SK-N-MC (cell line): ENCODE measurements at regions not wholly inside any gene's neighbourhood (a gene's known extent, or its start where the extent isn't known, plus 50 kb on each side); places are given as distances from the start of the nearest gene placed in this dataset.

Experiments used
- EZH2 ChIP-seq: fragments of 200-600 bp; sonication (generic); IDR thresholded peaks from one replicate; pipeline ENCODE4 v1.6.1; 2017; ENCODE audit warnings: antibody characterized with exemption
- FOXP2 ChIP-seq: optimal IDR thresholded peaks from 2 replicates; pipeline ENCODE3; 2011; ENCODE audit warnings: mild to moderate bottlenecking, moderate library complexity; ENCODE audit not compliant: insufficient read depth; ENCODE audit errors: extremely low read length, control extremely low read depth
- POLR2AphosphoS5 ChIP-seq: IDR thresholded peaks from 2 replicates; pipeline ENCODE4 v1.6.1; 2012; ENCODE audit warnings: mild to moderate bottlenecking, low read depth, low read length, borderline replicate concordance

DNA sequence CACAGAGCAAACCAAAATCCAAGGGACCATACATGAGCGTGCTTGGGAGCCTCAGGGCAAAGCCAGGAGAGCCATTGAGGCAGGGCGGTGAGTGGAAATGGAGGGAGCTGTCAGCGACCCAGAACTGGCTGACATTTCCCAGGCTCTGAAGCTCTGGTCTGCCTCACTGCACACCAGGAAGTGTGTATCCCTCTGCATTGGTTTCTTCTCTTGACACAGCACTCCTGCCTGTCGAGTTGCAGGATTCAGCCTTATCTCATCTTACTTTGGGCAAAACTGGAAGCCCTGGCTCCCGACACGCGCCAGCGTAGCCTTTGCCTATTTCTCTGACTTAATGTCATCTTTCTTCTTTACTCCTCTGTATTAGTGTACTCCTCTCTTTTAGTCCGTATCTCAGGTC lies 144.7 kb upstream of the HS3ST3A1 start:
- no peak for TF ChIP-seq EZH2
- TF ChIP-seq POLR2AphosphoS5: no peak
- no peak for TF ChIP-seq FOXP2
